HL-60/S4 (cell line): ENCODE measurements at regions not wholly inside any gene's neighbourhood (a gene's known extent, or its start where the extent isn't known, plus 50 kb on each side); places are given as distances from the start of the nearest gene placed in this dataset.

ENCODE experiments used
- in situ Hi-C: fragments of 300-500 bp; cut with MboI; formaldehyde crosslinking; loops from 2 replicates; pipeline ENCODE4 v1.14.3; 2022; ENCODE audit warnings: low sequenced_read_pairs

DNA sequence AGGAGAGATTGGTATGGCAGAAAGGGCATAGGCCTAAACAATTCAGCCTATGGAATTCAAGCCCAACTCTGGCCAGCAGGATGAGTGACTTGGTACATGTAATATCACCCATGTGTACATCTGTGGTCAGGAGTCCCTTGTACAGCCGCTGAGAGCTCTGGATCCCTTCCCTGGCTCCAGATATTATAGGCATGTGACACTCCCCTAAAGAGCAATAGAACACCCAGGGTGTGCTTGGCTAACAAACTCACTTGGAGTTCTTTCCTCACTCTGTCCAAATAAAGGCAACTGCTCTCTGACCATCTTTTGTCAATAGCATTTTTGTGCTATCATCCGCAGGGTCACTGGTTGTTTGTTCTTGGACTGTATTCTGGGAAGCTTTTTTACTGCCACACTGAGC lies 197.4 kb upstream of the NCKAP5 start:
- in situ Hi-C loops: no loop called here

DNA sequence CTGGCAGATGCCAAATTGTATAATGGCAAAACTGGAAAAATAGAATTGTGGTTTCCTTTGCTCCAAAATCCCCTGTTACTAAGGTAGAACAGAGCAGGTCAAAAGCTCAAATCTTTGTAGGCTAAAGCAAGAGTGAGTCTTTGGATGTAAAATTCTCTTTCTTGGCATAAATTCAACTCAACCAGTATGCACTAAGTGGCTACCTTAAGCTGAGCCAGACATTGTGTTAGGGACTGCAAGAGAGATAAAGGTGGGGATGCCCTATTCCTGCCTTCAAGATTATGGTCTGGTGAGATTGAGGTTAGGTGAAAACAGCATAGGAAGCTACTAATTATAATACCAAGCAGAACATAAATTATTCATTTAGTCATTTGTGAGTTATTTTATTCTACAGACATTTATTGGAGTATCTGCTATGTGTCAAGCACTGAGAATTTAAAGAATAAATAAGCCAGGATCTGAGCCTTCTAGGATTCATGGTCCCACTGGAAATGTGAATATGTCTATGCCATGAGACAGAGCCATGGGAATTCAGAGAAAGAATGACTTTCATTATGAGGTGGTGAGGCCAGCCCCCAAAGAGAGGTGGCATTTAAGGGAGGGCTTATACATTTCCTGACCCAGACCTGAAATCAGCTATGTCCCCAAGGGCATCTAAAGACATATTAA lies 198.0 kb upstream of the NCKAP5 start:
- in situ Hi-C loops: no loop called here

DNA sequence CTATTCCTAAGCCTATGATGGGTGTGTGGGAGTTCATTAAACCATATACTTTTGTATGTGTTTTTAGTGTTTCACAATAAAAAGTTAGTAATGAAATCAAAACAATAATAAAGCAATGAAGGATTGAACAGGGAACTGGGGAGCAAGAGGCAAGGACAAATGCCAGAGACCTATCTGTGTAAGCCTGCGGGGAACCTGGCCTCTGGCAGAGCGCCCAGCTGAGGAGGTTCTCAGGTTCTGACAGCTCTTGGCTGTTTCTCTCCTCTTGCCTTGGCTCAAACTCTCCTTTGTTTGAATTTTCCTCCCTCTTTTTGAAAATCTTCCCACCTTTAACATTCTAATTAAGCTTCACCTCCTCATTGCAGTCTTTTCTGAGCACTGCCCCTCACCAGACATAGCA lies 200.0 kb upstream of the NCKAP5 start:
- in situ Hi-C loops: no loop called here

DNA sequence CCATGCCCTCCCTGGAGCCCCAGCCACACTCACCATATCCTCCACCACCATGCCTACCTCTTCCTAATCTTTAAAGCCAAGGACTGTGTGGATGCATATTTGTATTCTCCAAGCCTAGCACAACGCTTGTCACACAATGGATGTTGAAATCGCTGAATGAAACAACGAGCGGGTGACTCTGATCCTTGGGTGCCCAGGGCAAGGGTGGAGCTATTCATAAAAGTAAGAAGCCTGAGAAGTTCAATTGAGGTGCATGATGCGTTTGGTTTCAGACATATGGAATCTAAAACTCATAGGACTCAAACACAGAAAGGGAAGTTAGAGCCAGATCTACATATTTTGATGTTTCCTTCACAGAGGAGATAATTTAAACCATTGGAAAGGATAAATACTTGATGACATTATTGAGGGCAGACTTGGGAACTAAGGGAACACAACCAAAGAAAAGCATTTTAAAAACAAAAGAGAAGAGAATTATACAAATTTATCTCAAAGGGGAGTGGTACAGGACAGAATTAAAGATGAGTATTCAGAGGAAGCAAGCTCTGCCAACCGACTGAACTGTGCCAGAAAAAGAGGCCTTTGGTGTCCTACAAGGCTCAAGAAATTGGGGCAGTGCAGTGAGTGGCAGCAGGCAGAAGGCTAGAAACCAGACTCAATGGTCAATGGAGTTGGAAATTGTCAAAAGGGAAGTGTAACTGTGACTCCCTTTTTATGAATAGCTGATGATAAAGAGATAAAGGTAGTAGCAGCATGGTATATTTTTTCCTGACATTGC lies 200.6 kb upstream of the NCKAP5 start:
- in situ Hi-C loops: no loop called here

DNA sequence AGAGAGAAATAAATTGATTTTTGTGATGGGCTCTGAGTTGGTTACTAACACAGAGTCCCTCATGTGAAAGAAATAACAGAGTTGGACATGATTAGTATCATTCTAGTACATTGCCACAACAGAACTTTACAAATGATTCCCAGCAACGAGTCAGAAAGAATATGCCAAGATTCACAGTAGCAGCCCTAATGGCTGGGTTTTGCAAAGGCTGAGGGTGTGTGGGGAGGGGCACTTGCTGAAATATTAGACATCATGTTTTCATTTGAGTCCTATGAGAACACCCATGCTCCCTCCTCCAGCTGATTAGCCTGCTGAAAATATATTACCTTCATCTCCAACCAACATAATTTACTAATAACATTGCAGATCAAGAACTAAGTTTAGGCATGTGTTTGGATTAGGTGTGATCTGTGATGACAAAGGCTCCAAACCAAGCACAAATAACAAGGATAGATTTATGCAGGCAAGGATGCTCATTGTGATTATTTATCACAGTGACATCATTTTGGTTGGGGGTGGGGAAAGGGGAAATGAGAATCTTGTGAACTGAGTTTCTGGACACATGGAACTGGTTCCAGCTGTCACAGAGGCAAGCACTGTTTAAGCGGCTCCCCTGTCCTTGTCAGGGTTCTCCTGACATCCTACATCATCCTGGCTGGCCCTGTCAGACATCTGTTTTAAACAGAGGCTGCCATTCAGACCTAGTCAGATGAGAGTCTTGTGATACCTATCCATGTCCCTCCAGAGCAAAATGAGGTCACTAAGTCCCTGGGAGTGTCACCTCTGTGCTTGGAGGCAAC lies 205.8 kb upstream of the NCKAP5 start:
- in situ Hi-C loops: no loop called here

DNA sequence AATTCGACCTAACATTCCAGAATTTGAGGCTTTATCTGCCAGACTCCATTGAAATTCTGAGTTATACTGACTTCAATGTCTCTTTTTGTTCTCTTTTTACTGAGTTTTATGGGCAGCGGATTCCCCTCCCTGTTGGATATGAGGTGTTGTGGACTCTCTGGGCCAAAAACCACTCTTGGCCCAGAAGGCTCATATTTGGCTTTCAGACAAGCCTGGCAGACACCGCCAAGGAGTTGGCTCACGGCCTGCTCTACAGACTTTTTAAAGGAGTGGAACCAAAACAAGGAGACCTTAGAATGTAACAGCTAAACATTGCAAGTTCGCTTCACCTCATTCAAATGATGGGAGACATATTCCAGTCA lies 206.4 kb upstream of the NCKAP5 start:
- in situ Hi-C loops: no loop called here

DNA sequence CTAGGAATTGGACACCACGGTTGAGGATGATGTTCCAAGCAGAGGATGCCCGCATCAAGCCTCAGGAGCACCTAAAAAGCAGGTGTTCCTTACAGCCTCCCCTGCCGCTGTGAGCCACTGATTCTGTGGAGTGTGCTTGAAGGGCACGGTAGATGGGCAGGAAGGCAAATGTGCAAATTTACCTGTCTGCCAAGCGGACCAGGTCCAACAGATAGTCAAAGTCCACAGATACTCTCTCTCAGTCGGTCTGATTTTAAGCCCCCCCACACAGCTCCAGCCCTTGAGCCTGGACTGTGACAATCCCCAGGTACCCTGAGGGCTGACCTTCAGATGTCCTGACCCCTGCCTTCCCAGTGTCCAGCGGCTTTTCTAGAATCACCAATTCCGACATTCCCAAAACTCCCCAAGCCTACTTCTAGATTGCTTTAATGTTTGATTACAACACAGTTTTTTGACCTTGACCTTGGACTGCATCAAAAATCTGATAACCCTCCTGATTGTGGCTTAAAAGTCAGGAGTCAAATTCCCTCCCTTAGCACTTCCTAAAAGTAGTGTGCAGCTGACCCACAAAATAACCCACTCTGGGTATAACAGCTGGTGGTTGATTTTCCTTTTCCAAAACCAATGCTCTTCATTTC lies 208.8 kb upstream of the NCKAP5 start:
- in situ Hi-C loops: no loop called here

DNA sequence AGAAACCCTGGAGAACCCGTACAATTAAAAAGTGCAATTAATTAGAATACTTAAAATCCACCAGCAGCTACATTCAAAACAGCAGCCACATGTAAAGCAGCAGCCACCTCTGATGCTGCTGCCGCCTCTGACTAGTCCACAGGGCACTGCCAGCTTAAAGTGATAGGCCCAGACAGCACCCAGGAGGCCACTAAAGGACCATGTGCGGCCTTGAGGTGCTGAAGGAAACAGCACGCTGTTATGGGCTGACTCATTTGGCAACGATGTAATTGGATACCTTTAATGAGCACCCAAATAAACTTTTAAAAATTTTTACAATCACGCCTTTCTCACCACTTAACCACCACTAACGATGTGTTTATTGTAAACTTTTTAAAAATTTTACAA lies 209.3 kb upstream of the NCKAP5 start:
- in situ Hi-C loops: no loop called here

DNA sequence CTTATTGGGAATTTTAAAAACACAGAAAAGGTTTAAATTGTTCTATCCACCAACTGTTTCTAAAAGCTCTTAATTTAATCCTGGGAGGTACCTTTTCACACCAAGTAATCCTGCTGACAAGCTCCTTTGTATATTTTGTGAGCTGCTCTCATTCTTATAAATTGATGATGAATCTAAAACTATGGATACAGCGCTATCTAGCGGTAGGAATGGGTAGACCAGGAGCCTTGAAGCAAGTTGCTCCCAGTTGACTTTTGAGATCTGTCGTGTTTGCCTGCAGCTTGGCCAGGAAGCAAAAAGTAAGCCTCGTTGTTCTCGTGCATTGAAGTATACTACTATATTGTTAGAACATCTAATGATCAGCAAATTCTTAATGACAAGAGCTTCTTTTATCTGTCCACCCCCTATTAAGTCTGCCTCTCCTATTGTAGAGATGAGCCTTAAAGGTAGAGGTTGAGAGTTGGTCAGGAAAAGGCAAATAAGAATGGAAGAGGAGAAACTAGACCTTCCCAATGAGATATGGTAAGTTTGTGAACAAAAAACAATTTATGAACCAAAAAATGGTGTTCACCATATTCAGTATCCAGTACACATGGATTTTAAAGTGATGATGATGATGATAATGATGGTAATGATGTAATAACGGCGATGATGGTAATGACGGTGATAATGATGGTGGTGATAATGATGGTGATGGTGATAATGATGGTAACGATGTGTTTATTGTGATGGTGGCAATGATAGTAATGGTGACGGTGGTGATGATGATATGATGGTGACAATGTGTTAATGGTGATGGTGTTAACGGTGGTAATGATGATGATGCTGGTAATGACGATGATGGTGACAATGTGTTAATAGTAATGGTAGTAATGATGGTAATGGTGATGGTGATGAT lies 212.1 kb upstream of the NCKAP5 start:
- in situ Hi-C loops: no loop called here

DNA sequence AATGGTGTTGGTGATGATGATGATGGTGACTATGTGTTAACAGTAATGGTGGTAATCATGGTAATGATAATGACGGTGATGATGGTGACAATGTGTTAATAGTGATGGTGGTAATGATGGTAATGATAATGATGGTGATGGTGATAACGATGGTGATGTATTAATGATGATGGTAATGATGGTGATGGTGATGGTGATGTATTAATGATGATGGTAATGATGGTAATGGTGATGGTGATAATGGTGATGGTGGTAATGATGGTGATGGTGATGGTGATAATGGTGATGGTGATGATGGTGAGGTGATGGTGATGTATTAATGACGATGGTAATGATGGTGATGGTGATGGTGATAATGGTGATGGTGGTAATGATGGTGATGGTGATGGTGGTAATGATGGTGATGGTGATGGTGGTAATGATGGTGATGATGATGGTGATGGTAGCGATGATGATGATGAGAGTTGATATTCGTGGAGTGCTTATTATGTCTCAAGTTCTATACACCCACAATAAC lies 212.8 kb upstream of the NCKAP5 start:
- in situ Hi-C loops: no loop called here

DNA sequence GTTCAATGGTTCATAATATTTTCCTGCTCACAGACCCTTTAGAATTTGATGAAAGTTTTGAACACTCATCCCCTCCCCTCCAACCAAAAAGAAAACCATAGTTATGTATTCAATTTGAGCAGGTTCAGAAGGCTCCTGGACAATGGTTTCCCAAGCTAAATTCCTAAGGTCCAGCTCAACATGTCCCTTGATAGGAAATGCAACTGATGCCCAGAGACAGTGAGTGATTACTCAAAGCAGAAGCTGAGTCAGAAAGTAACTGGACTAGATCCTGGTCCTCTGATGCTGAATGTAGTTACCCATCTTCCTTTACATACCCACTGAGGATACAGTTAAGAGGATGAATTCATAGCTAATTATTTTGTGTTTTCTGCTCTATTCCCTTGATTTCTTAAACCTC lies 218.9 kb upstream of the NCKAP5 start:
- in situ Hi-C loops: no loop called here

DNA sequence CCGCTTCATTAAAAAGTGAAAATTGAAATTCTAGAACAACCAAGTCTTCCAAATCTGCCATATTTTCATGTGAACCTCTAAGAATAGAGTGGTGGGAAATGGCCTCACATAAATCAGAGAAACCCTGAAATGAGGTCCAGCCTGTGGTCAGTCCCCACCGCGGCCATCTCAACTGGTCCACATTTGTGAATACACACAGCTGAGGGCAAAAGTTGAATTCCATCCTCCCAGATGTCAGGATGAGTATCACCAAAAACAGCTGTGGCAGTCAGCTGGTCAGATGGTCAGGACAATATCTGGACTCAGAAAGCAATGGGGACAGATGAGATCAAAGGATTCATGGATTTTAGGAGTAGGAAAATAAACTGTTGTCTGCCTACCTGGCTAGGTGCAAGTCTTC lies 219.4 kb upstream of the NCKAP5 start:
- in situ Hi-C loops: no loop called here

DNA sequence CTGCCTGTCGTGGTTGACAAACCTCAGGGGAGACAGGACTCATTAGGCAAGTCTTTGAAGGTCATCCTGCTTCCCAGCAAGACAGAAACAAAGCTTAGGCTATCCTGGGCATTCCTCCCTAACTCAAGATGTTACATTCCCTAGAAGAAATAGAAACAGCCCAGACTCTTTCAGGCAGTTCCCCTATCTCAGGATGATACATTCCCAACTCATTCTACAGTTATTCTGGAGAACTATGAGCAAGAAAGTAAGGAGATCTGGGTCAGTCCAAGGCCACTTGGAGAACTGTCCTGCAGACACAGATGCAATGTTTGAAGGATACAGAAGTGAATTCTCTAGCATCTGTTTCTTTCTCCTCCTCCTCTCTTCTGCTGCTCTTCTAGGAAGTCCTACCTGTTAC lies 220.1 kb upstream of the NCKAP5 start:
- in situ Hi-C loops: no loop called here

DNA sequence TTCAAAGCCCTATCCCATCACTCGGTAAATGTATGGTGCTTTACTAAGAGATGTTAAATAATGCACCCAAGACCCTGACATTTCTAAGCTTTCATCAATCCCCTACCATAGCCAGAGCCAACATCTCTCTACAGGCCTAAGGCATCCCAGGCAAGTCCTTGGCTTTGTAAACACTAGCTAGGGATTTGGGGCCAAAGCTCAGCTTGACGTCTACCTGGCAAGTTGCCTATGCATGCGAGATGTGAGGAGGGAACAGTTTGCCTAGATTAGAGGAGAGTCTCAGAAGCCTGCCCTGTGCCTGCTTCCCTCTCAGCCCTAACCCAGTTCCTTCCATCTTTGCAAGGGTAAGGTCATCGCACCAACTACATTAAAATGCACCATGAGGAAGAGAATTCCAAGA lies 221.5 kb upstream of the NCKAP5 start:
- in situ Hi-C loops: no loop called here

DNA sequence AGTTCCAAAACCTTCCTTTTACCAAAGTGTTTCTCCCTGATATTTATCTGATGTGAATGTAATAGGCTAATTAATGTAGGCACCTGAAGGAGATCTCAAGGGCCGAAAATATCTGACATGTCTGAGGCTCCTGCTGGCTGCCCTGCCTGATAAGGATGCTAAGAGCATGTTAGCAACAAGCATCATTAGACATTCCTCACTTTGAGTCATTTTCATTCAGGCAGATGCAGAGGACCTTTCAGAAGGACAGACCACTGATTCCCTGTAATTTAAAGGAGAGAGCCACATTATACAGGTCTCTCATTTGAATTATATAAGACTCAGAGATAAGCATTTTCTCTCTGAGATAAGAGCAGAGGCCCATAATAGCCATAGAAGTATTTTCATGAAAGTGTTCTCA lies 222.4 kb upstream of the NCKAP5 start:
- in situ Hi-C loops: no loop called here

DNA sequence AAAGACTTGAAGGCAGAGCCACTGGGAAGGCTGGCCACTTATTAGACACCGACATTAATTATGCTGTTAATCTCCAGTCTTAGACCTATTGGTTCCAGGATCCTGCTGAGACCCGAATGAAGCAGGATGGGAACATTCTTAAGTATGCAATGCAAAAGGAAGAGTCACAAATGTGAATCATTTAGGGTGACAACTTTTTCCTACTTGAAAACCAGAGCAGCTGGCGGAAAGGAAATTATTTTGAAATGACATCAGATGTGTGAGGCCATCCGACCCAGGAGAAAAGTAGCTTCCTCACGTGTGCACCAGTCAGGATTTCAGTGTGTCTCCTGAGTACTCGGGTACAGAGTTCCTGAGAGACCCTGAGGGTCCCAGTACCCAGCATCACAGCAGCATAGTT lies 222.9 kb upstream of the NCKAP5 start:
- in situ Hi-C loops: no loop called here

DNA sequence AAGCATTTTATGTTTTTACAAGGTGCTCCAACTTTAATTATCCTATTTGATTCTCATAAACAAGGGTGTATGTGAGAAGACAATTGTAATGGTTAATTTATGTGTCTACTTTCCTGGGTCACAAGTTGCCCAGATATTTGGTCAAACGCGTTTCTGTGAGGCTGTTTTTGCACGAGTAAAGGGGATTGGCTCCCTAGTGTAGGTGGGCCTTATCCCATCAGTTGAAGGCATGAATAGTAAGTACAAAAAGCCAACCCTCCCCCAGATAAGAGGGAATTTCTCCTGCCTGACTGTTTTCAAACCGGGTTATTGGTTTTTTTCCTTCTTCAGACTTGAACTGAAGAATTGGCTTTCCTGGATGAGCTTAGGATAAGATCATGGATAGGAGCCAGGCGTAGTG lies 224.0 kb upstream of the NCKAP5 start:
- in situ Hi-C loops: no loop called here

DNA sequence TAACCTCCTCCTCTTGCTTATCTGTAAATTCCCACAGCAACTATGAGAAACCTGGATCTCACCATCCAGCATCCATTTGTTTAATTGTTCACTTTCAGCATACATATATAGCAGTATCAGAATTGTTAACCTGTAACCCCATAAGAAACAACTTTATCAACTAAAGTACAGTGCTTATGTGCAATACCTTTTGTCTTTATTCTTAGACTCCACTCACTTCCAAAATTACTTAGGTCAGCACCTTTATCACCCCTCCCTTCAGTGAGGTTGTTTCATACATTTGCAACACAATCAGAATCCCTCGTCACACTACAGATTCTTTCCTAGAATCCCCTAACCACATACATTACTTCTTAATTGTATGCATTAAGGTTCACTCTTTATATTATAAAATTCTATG lies 225.9 kb upstream of the NCKAP5 start:
- in situ Hi-C loops: no loop called here

DNA sequence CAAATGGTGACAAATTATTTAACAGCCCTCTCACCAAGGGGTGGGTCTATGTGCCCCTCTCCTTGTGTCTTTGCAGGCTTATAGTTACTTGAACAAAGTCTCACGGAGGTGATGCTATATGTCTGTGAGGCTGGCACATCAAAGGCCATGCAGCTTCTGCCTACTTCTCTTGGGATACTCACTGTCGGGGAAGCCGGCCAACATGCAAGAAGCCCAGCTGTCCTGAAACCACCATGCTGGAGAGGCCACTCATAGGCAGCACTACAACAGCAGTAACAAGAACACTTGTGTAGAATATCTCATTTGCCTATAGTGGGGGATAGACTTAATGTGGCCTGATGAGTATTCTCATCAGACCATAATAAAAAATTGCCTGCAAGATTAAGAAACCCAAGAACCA lies 233.7 kb upstream of the NCKAP5 start:
- in situ Hi-C loops: no loop called here

DNA sequence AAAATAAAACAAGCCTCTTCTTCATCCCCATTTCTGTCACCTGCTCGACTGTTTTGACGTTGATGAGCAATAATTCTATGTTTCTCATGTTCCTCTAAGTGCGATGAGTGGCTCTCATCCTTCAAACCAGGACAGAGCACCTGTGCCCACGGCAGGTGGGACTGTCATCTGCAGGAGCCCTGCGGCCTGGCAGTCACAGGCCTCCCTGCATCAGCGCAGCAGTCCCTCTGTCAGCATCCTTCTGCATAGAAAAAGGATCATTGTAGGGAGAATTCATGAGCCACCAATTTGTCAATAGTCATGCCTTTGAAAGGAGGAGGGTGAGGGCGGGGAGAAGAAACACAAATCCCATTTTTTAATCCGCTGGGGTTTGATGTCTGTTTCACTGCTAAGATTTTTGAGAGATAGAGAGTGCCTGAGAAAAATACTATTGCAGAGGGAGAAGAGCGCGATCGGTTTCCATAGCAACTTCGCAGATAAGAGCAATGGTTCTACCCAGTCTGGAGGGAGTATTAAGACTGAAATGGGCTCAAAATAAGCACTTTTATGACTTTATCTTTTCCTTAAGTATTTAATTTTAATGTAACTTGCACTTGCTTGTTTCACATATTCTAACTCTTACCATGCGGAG lies 234.3 kb upstream of the NCKAP5 start:
- in situ Hi-C loops: no loop called here
